Body of pancreas (tissue), 4 donors: ENCODE measurements at regions not wholly inside any gene's neighbourhood (a gene's known extent, or its start where the extent isn't known, plus 50 kb on each side); places are given as distances from the start of the nearest gene placed in this dataset.
"Not testable (repeated sequence)": the region's sequence is repeated elsewhere in the genome, so short reads cannot be mapped to it uniquely, and the experiment has no call there.

Experiments used
- CTCF ChIP-seq, 7 experiments: fragments of 450-650 bp in 4 of 7; fragments of 200-600 bp in 3 of 7; sonication (generic) in 3 of 7; IDR thresholded peaks; one replicate each; pipeline ENCODE4 v1.5.1; 2016 to 2019; ENCODE audit warnings: antibody characterized with exemption in 7 of 7
- POLR2A ChIP-seq, 3 donors: fragments of 450-650 bp; IDR thresholded peaks; one replicate each; pipeline ENCODE4 v1.6.1; 2016; ENCODE audit warnings: antibody characterized with exemption in 3 of 3, mild to moderate bottlenecking in 2 of 3

- TF ChIP-seq CTCF, POLR2A (IDR thresholded peaks at IDR 0.05): not testable (repeated sequence)
These were observed 215.8 kb downstream of the FOXD4L6 start for GRCh38 chr9:40912679-40913078.
